A549 (cell line): ENCODE measurements at regions not wholly inside any gene's neighbourhood (a gene's known extent, or its start where the extent isn't known, plus 50 kb on each side); places are given as distances from the start of the nearest gene placed in this dataset.

Source experiments
- ATAC-seq, 2 experiments: fragments of 200-7000 bp in 1 of 2; fragments of >200 bp in 1 of 2; cut with Nextera tagmentation in 1 of 2; cut with Tn5 transposase in 1 of 2; 3 replicates each; pipeline versions ENCODE4 v1.8.0 to v1.9.1; 2018 to 2020; ENCODE audit warnings: mild to moderate bottlenecking in 1 of 2, moderate library complexity in 1 of 2
- CTCF ChIA-PET: fragments of 300-600 bp; sonication (Branson Sonifier 250); formaldehyde crosslinking; extraction: SDS; loops from one replicate; lab custom pipeline; 2021; ENCODE audit warnings: antibody characterized with exemption, inconsistent platforms; lab: Yijun Ruan, JAX
- POLR2A ChIA-PET: fragments of 350-600 bp; formaldehyde crosslinking; extraction: SDS; loops from one replicate; lab custom pipeline; 2021; ENCODE audit warnings: antibody characterized with exemption, inconsistent platforms; lab: Yijun Ruan, JAX
- DNase-seq, 2 experiments: peaks; one replicate each; pipeline versions ENCODE4 v3.0.0 to v3.0.0-alpha.2; 2011 to 2016; ENCODE audit warnings: low read depth in 1 of 2, low spot score in 1 of 2
- FAIRE-seq: peaks from 2 replicates; lab custom pipeline; 2011; peaks lifted over from hg19 to GRCh38; lab: Jason Lieb, UNC
- H3K27ac ChIP-seq, 2 experiments: fragments of >200 bp; sonication (Bioruptor Twin); formaldehyde crosslinking; 3 replicates each; pipeline ENCODE4 v1.5.1; 2016 to 2017
- H3K4me1 ChIP-seq: fragments of >200 bp; sonication (Bioruptor Twin); formaldehyde crosslinking; 3 replicates; pipeline ENCODE4 v1.6.1; 2016
- H3K4me2 ChIP-seq: fragments of >200 bp; sonication (Bioruptor Twin); formaldehyde crosslinking; 3 replicates; pipeline ENCODE4 v1.6.1; 2016
- H3K4me3 ChIP-seq: fragments of >200 bp; sonication (Bioruptor Twin); formaldehyde crosslinking; 3 replicates; pipeline ENCODE4 v1.5.1; 2016
- H3K9me3 ChIP-seq: fragments of >200 bp; sonication (Bioruptor Twin); formaldehyde crosslinking; 3 replicates; pipeline ENCODE4 v1.6.1; 2016
- CBX2 ChIP-seq: fragments of 200-600 bp; sonication (generic); IDR thresholded peaks from 2 replicates; pipeline ENCODE4 v1.6.1; 2016; ENCODE audit warnings: low read depth, mild to moderate bottlenecking, borderline replicate concordance
- CHD2 ChIP-seq: fragments of 150-350 bp; IDR thresholded peaks from 2 replicates; pipeline ENCODE4 v1.6.1; 2014; ENCODE audit warnings: low read length; ENCODE audit not compliant: partially characterized antibody
- CHD4 ChIP-seq: fragments of 200-600 bp; sonication (generic); IDR thresholded peaks from 2 replicates; pipeline ENCODE4 v1.6.1; 2016; ENCODE audit warnings: antibody characterized with exemption, mild to moderate bottlenecking, borderline replicate concordance
- EHF ChIP-seq: fragments of 250-450 bp; sonication (Bioruptor Pico); IDR thresholded peaks from 2 replicates; pipeline ENCODE4 v1.5.0; 2020; ENCODE audit warnings: mild to moderate bottlenecking
- EP300 ChIP-seq, 2 experiments: fragments of >200 bp; sonication (Bioruptor Twin); formaldehyde crosslinking; IDR thresholded peaks; 2 replicates in 1 of 2; 3 replicates in 1 of 2; pipeline ENCODE4 v1.6.1; 2016 to 2017
- HDAC2 ChIP-seq: fragments of 200-600 bp; sonication (generic); IDR thresholded peaks from 2 replicates; pipeline ENCODE4 v1.6.1; 2016
- HEYL ChIP-seq: fragments of 250-450 bp; sonication (Bioruptor Pico); IDR thresholded peaks from 2 replicates; pipeline ENCODE4 v1.8.0; 2021; ENCODE audit warnings: mild to moderate bottlenecking, moderate library complexity
- HOXB5 ChIP-seq: fragments of 250-450 bp; sonication (Bioruptor Pico); IDR thresholded peaks from 2 replicates; pipeline ENCODE4 v1.5.0; 2020; ENCODE audit warnings: mild to moderate bottlenecking, moderate library complexity
- JUNB ChIP-seq: fragments of >200 bp; sonication (Bioruptor Twin); formaldehyde crosslinking; IDR thresholded peaks from 2 replicates; pipeline ENCODE4 v1.6.1; 2016
- KDM5A ChIP-seq: fragments of 200-600 bp; sonication (generic); IDR thresholded peaks from 2 replicates; pipeline ENCODE4 v1.6.1; 2016; ENCODE audit warnings: antibody characterized with exemption, mild to moderate bottlenecking
- MAFK ChIP-seq: fragments of 450-650 bp; IDR thresholded peaks from 2 replicates; pipeline ENCODE4 v1.6.1; 2014; ENCODE audit not compliant: partially characterized antibody
- MAZ ChIP-seq: fragments of 150-350 bp; IDR thresholded peaks from 2 replicates; pipeline ENCODE4 v1.6.1; 2014; ENCODE audit warnings: antibody characterized with exemption, low read depth, low read length, borderline replicate concordance
- POLR2AphosphoS2 ChIP-seq: conservative IDR thresholded peaks from 2 replicates; pipeline ENCODE4 v1.6.1; 2012; ENCODE audit warnings: low read length, improper control_type of control experiment, inconsistent platforms
- RAD21 ChIP-seq, 2 experiments: fragments of >200 bp in 1 of 2; sonication (Bioruptor Twin) in 1 of 2; formaldehyde crosslinking in 1 of 2; IDR thresholded peaks in 1 of 2; conservative IDR thresholded peaks in 1 of 2; 2 replicates in 1 of 2; 3 replicates in 1 of 2; pipeline ENCODE4 v1.6.1; 2012 to 2018; ENCODE audit warnings: inconsistent platforms in 1 of 2
- RNF2 ChIP-seq: fragments of 200-600 bp; sonication (generic); IDR thresholded peaks from 2 replicates; pipeline ENCODE4 v1.6.1; 2016; ENCODE audit warnings: low read depth, mild to moderate bottlenecking, antibody characterized with exemption, moderate library complexity, borderline replicate concordance
- TP53 ChIP-seq: fragments of 250-450 bp; sonication (Bioruptor Pico); IDR thresholded peaks from 2 replicates; pipeline ENCODE4 v1.5.0; 2021; ENCODE audit warnings: mild to moderate bottlenecking, moderate library complexity
- ZC3H11A ChIP-seq: fragments of 450-650 bp; IDR thresholded peaks from 2 replicates; pipeline ENCODE4 v1.6.1; 2014; ENCODE audit warnings: antibody characterized with exemption, mild to moderate bottlenecking
- ZNF302 ChIP-seq: fragments of 250-450 bp; sonication (Bioruptor Pico); IDR thresholded peaks from 2 replicates; pipeline ENCODE4 v1.9.0; 2021; ENCODE audit warnings: inconsistent platforms, mild to moderate bottlenecking, moderate library complexity
- WGBS: methylation state at CpG from one replicate; pipeline ENCODE4 v1.1.6; 2017; ENCODE audit errors: missing lambda C conversion rate; 5-methylcytosine and 5-hydroxymethylcytosine counted together
- TF ChIP-seq, protein P1 (sequence below): IDR thresholded peaks from 2 replicates; pipeline ENCODE4 v1.6.1; 2012
- TF ChIP-seq, protein P2 (sequence below): fragments of 150-350 bp; IDR thresholded peaks from 2 replicates; pipeline ENCODE4 v1.6.1; 2014; ENCODE audit warnings: low read depth, mild to moderate bottlenecking, low read length
- TF ChIP-seq, protein P3 (sequence below): fragments of 250-450 bp; sonication (Bioruptor Pico); IDR thresholded peaks from 2 replicates; pipeline ENCODE4 v1.5.0; 2020; ENCODE audit warnings: low read depth, mild to moderate bottlenecking, moderate library complexity

DNA sequence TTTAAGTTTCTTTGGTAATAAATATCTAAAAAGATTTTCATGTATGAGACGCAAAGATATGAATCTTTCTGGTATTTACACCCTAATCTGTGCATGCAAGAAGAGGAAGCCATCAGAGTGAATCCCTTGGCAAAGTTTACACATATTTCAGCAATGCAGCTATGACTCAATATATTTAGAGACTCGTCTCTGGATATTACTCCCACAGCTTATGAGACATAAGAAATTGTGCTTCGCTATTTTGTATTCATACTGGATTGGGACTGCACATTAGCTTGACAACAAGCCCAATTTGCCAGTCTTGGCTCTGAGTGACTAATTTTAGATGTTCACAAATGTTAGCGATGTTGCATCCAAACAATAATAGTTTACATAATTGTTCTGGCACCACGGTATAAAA is 532.0 kb downstream of the CDH11 start (continued):
- no peak for TF ChIP-seq CHD4
- TF ChIP-seq ZC3H11A: no peak
- TF ChIP-seq, protein P1, sequence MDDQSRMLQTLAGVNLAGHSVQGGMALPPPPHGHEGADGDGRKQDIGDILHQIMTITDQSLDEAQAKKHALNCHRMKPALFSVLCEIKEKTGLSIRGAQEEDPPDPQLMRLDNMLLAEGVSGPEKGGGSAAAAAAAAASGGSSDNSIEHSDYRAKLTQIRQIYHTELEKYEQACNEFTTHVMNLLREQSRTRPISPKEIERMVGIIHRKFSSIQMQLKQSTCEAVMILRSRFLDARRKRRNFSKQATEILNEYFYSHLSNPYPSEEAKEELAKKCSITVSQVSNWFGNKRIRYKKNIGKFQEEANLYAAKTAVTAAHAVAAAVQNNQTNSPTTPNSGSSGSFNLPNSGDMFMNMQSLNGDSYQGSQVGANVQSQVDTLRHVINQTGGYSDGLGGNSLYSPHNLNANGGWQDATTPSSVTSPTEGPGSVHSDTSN: no peak
- TF ChIP-seq RAD21 (conservative IDR thresholded peaks at IDR 0.05 in 1 of 2, IDR thresholded peaks at IDR 0.05 in 1 of 2): no peak
- TF ChIP-seq POLR2AphosphoS2: no peak

DNA sequence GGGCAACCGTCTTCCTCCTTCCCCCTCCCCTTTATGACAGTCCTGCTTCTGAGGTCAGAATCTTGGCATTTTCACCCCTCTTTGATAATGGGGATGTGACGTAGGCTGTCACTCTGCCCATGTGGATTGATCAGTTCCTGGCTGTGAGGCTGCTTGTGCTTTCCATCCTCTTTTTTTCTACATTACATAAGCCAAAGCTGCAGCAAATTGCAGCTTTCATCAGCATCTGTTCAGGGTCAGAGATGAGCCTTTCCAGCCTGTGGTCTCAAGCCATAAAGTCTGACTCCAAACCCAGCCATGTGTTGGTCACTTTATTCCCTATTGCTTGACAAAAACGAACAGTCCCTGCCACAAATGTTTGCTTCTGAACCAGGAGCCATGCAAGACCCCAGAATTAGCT is 535.1 kb downstream of the CDH11 start:
- ChIA-PET CTCF (no interaction called here), POLR2A (no interaction called here)
- WGBS: 21% methylated on average over 3 of the region's 3 CpGs
- H3K4me3 ChIP-seq: no peak overlapping the region
- H3K4me1 ChIP-seq: no peaks in the 10 kb centered on the region
- no peaks in the 10 kb centered on the region for H3K9me3 ChIP-seq
- TF ChIP-seq CBX2 (no peak), HDAC2 (no peak), JUNB (no peak), KDM5A (no peak), HEYL (CRISPR knock-in tag) (no peak), RAD21 (conservative IDR thresholded peaks at IDR 0.05 in 1 of 2, IDR thresholded peaks at IDR 0.05 in 1 of 2) (no peak), MAZ (no peak)
- TF ChIP-seq, protein P2, sequence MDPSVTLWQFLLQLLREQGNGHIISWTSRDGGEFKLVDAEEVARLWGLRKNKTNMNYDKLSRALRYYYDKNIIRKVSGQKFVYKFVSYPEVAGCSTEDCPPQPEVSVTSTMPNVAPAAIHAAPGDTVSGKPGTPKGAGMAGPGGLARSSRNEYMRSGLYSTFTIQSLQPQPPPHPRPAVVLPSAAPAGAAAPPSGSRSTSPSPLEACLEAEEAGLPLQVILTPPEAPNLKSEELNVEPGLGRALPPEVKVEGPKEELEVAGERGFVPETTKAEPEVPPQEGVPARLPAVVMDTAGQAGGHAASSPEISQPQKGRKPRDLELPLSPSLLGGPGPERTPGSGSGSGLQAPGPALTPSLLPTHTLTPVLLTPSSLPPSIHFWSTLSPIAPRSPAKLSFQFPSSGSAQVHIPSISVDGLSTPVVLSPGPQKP: no peak
- TF ChIP-seq, all 56 proteins: peak for 0
- ATAC-seq: no peak
- no peak for FAIRE-seq
- no peak overlapping the region for H3K27ac ChIP-seq
- H3K4me2 ChIP-seq: no peak overlapping the region
- DNase-seq: no peak

DNA sequence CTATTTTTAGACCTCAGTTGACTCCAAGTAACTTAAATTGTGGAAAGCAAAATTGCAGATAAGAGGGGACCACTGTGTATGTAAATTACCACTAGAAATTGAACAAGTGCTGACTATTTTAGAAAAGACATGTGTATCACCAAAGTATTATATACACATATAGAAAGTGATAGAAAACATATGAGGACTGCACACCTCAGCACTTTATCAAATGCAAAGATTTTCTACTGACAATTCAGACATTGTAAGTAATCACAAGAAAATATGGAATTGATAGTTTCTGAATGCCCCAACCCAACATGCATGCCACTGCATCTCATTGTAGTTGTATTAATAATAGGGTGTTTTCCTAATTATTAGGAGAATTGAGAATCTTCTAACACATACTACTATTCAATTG is 536.5 kb downstream of the CDH11 start:
- Histone ChIP-seq H3K4me2 (no peak overlapping the region), H3K4me3 (no peak overlapping the region), H3K27ac (no peak overlapping the region), H3K9me3 (no peaks in the 10 kb centered on the region), H3K4me1 (no peaks in the 10 kb centered on the region)
- DNase-seq (no peak), FAIRE-seq (no peak), ATAC-seq (no peak)
- ChIA-PET CTCF (no interaction called here), POLR2A (no interaction called here)
- no peak for TF ChIP-seq RAD21 (conservative IDR thresholded peaks at IDR 0.05 in 1 of 2, IDR thresholded peaks at IDR 0.05 in 1 of 2)
- no peak for TF ChIP-seq EHF
- peak; percentile 40 for TF ChIP-seq MAFK

DNA sequence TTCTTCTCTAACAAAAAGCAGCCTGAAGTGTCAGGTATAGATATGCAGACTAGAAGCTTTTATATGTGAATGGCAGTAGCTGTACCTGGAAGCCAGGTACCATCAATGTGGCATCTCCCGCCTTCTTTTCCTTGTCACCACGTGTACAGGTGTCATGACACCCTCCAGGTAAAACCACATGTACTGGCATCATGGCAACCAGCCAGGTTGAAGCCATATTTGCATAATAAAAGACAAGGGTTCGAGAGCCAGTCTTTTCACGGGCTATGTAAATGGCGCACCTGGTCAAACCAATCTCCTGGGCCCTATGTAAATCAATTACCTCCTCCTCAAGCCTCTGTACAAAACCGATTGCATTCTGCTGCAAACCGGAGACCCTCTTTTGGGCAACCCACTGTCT is 541.3 kb downstream of the CDH11 start:
- 21% methylated on average over 7 of the region's 7 CpGs for WGBS
- FAIRE-seq (no peak), ATAC-seq (no peak), DNase-seq (no peak)
- Histone ChIP-seq H3K27ac (no peak overlapping the region), H3K4me2 (no peak overlapping the region), H3K9me3 (no peaks in the 10 kb centered on the region), H3K4me1 (no peaks in the 10 kb centered on the region), H3K4me3 (no peak overlapping the region)
- POLR2A ChIA-PET: no interaction called here
- CTCF ChIA-PET: no interaction called here
- TF ChIP-seq RNF2 (no peak), HOXB5 (CRISPR knock-in tag) (no peak), HEYL (CRISPR knock-in tag) (no peak), TP53 (CRISPR knock-in tag) (no peak), CHD2 (no peak), ZNF302 (CRISPR knock-in tag) (no peak), JUNB (no peak), EP300 (IDR thresholded peaks at IDR 0.05) (no peak)
- TF ChIP-seq, protein P3, sequence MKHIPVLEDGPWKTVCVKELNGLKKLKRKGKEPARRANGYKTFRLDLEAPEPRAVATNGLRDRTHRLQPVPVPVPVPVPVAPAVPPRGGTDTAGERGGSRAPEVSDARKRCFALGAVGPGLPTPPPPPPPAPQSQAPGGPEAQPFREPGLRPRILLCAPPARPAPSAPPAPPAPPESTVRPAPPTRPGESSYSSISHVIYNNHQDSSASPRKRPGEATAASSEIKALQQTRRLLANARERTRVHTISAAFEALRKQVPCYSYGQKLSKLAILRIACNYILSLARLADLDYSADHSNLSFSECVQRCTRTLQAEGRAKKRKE (CRISPR knock-in tag): no peak
